Stomach (tissue), 8 donors: ENCODE measurements at regions not wholly inside any gene's neighbourhood (a gene's known extent, or its start where the extent isn't known, plus 50 kb on each side); places are given as distances from the start of the nearest gene placed in this dataset.

Source experiments
- DNase-seq, 2 donors: peaks; one replicate each; pipeline versions ENCODE4 v3.0.0 to v3.0.0-alpha.2; 2013 to 2019
- H3K27ac ChIP-seq, 5 donors: fragments of 200-600 bp in 4 of 5; sonication (generic) in 4 of 5; one replicate each; pipeline ENCODE4 v1.5.1; 2013 to 2019; ENCODE audit warnings: mild to moderate bottlenecking in 1 of 5, moderate library complexity in 1 of 5
- H3K27me3 ChIP-seq, 3 donors: fragments of 200-600 bp; sonication (generic); one replicate each; pipeline ENCODE4 v1.5.1; 2017 to 2019; ENCODE audit warnings: mixed run types in 1 of 3
- H3K36me3 ChIP-seq, 4 donors: fragments of 200-600 bp; sonication (generic); 1 replicate in 3 of 4; 2 replicates in 1 of 4; pipeline ENCODE4 v1.5.1; 2016 to 2019
- H3K4me1 ChIP-seq, 4 donors: fragments of 200-600 bp; sonication (generic); one replicate each; pipeline ENCODE4 v1.5.1; 2016 to 2019
- H3K4me3 ChIP-seq, 4 donors: fragments of 200-600 bp; sonication (generic) in 3 of 4; one replicate each; pipeline ENCODE4 v1.5.1; 2016 to 2019; ENCODE audit warnings: mild to moderate bottlenecking in 1 of 4
- H3K9me3 ChIP-seq, 4 donors: fragments of 200-600 bp; sonication (generic); one replicate each; pipeline ENCODE4 v1.5.1; 2016 to 2019
- EP300 ChIP-seq: sonication (generic); formaldehyde crosslinking; IDR thresholded peaks from one replicate; pipeline ENCODE4 v1.6.1; 2017; ENCODE audit warnings: antibody characterized with exemption
- POLR2A ChIP-seq, 4 donors: fragments of 450-650 bp; IDR thresholded peaks; one replicate each; pipeline ENCODE4 v1.6.1; 2016; ENCODE audit warnings: antibody characterized with exemption in 4 of 4, control low read depth in 2 of 4, mild to moderate bottlenecking in 1 of 4, moderate library complexity in 1 of 4
- POLR2AphosphoS5 ChIP-seq, 3 donors: sonication (generic); formaldehyde crosslinking; IDR thresholded peaks; one replicate each; pipeline ENCODE4 v1.6.1; 2016; ENCODE audit warnings: antibody characterized with exemption in 3 of 3
- WGBS, 5 donors: extraction: QIAGEN DNeasy Blood & Tissue Kit in 3 of 5; methylation state at CpG; one replicate each; pipeline versions ENCODE4 v1.1.5 to v1.1.7; 2013 to 2018; 5-methylcytosine and 5-hydroxymethylcytosine counted together
- intact Hi-C: fragments of 100-400 bp; cut with DNase I; formaldehyde crosslinking; loops from one replicate; pipeline ENCODE4 v1.15.1; 2023; ENCODE audit warnings: low total_unique reads
- TF ChIP-seq, protein P1 (sequence below), 7 experiments: fragments of 450-650 bp in 4 of 7; fragments of 200-600 bp in 3 of 7; sonication (generic) in 3 of 7; IDR thresholded peaks; one replicate each; pipeline ENCODE4 v1.5.1; 2016 to 2019; ENCODE audit warnings: antibody characterized with exemption in 7 of 7, control low read depth in 2 of 7, mild to moderate bottlenecking in 1 of 7
- donor health status: healthy with polysubstance abuse.
- donor health status: Bipolar disorder and iron deficiency.
- donor health status: healthy.

- Histone ChIP-seq H3K27me3 (no peaks in the 10 kb centered on the region), H3K27ac (no peak overlapping the region), H3K4me3 (no peak overlapping the region), H3K4me1 (peaks cover 0 to 8% (median 4%) of the 10 kb centered on the region in 4 donors), H3K36me3 (no peaks in the 10 kb centered on the region), H3K9me3 (no peaks in the 10 kb centered on the region)
- intact Hi-C loops: no loop called here
- 88 to 93% (median 93%) methylated on average over 2 of the region's 2 CpGs for WGBS, 5 donors
- no peak for DNase-seq
- TF ChIP-seq, protein P1, sequence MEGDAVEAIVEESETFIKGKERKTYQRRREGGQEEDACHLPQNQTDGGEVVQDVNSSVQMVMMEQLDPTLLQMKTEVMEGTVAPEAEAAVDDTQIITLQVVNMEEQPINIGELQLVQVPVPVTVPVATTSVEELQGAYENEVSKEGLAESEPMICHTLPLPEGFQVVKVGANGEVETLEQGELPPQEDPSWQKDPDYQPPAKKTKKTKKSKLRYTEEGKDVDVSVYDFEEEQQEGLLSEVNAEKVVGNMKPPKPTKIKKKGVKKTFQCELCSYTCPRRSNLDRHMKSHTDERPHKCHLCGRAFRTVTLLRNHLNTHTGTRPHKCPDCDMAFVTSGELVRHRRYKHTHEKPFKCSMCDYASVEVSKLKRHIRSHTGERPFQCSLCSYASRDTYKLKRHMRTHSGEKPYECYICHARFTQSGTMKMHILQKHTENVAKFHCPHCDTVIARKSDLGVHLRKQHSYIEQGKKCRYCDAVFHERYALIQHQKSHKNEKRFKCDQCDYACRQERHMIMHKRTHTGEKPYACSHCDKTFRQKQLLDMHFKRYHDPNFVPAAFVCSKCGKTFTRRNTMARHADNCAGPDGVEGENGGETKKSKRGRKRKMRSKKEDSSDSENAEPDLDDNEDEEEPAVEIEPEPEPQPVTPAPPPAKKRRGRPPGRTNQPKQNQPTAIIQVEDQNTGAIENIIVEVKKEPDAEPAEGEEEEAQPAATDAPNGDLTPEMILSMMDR (IDR thresholded peaks at IDR 0.05): no peak
- no peak for TF ChIP-seq POLR2A (IDR thresholded peaks at IDR 0.05)
- no peak for TF ChIP-seq EP300
- TF ChIP-seq POLR2AphosphoS5 (IDR thresholded peaks at IDR 0.05): no peak
Observed at GRCh38 chr11:128355558-128355957, 231.8 kb downstream of the ETS1 start.

- Histone ChIP-seq H3K9me3 (no peaks in the 10 kb centered on the region), H3K36me3 (no peaks in the 10 kb centered on the region), H3K4me3 (no peak overlapping the region), H3K27me3 (no peaks in the 10 kb centered on the region), H3K27ac (no peak overlapping the region), H3K4me1 (peaks cover 0 to 8% (median 3%) of the 10 kb centered on the region in 4 donors)
- TF ChIP-seq POLR2A (IDR thresholded peaks at IDR 0.05) (no peak), EP300 (no peak), POLR2AphosphoS5 (IDR thresholded peaks at IDR 0.05) (no peak)
- TF ChIP-seq, protein P1 (IDR thresholded peaks at IDR 0.05): no peak
- DNase-seq: no peak
- WGBS, 5 donors: 65 to 86% (median 85%) methylated on average over 2 of the region's 2 CpGs
- intact Hi-C loops: no loop called here
Observed at GRCh38 chr11:128354476-128354875, 232.9 kb downstream of the ETS1 start.

DNA sequence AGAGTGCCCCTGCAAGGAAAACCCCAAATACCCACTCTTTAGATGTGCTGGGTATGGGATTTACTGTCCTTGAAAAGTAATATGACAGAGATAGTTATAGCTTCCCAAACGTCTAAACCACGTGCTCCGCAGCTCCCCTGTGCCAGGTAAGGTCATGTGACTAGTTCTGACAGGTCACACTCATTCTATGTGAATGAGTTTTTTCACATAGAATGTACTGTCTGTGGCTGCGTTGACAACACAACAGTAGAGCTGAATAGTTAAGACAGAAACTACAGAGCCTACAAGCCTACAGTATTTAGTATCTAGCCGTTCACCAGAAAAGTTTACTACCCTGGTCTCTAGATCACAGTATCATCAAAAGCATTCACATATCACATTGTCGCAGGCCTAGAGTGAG lies 236.2 kb downstream of the ETS1 start:
- Histone ChIP-seq H3K36me3 (no peaks in the 10 kb centered on the region), H3K4me1 (no peaks in the 10 kb centered on the region), H3K4me3 (no peak overlapping the region), H3K9me3 (no peaks in the 10 kb centered on the region), H3K27me3 (no peaks in the 10 kb centered on the region), H3K27ac (no peak overlapping the region)
- no peak for DNase-seq
- intact Hi-C loops: no loop called here
- TF ChIP-seq EP300 (no peak), POLR2A (IDR thresholded peaks at IDR 0.05) (no peak), POLR2AphosphoS5 (IDR thresholded peaks at IDR 0.05) (no peak)
- TF ChIP-seq, protein P1 (IDR thresholded peaks at IDR 0.05): no peak
- 82 to 87% (median 84%) methylated on average over 6 of the region's 6 CpGs for WGBS, 5 donors

DNA sequence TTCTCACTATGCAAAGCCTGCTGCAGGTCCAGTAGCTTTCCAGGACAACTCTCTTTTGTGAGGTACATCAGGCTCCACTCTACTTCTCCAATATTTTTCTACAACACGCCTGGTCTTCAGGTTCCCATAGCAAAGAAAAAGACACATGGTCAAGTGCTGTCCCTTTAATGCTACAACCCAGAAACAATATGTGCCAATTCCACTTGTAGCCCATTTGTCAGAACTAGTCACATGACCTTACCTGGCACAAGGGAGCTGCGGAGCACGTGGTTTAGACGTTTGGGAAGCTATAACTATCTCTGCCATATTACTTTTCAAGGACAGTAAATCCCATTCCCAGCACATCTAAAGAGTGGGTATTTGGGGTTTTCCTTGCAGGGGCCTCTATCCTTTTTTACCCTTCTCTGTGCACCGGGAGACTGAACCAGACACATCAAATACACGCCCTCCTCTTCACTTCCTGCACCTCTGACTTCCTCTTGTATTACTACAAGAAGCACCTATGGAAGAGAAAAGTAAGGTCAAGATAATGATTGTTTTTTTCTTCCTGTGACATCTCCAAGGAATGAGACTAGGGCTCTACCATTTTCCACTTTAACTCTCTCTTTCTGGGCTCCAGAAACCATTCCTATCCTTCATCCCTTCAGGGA lies 237.6 kb downstream of the ETS1 start:
- WGBS, 5 donors: 69 to 77% (median 69%) methylated on average over 6 of the region's 6 CpGs
- Histone ChIP-seq H3K9me3 (no peaks in the 10 kb centered on the region), H3K27me3 (no peaks in the 10 kb centered on the region), H3K27ac (no peak overlapping the region), H3K36me3 (no peaks in the 10 kb centered on the region), H3K4me3 (no peak overlapping the region), H3K4me1 (no peaks in the 10 kb centered on the region)
- no peak for TF ChIP-seq EP300
- TF ChIP-seq, protein P1 (IDR thresholded peaks at IDR 0.05): no peak
- TF ChIP-seq POLR2AphosphoS5 (IDR thresholded peaks at IDR 0.05): no peak
- TF ChIP-seq POLR2A (IDR thresholded peaks at IDR 0.05): no peak
- intact Hi-C loops: no loop called here
- DNase-seq: no peak
